ENCODE measurements at regions not wholly inside any gene's neighbourhood (a gene's known extent, or its start where the extent isn't known, plus 50 kb on each side); places are given as distances from the start of the nearest gene placed in this dataset.

DNA sequence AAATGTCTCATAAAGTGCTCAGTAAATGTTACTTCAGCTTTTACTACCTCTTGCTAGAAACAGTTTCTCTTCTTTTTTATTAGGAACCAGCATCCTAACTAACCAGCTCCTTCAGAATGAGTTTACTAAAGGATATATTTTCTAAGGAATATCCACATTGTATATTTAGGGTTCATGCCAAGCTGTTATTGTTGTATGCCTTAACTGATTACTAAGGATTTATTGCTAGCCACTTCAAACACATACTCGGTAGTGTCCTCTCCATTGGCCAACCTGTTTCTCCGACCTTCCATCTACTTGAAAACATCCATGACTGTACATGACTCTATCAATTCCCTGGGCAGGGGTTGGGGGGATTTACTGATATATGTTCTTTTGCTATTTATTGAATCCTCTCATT is 906.3 kb upstream of the SORCS1 start:
- TF ChIP-seq, protein P1, sequence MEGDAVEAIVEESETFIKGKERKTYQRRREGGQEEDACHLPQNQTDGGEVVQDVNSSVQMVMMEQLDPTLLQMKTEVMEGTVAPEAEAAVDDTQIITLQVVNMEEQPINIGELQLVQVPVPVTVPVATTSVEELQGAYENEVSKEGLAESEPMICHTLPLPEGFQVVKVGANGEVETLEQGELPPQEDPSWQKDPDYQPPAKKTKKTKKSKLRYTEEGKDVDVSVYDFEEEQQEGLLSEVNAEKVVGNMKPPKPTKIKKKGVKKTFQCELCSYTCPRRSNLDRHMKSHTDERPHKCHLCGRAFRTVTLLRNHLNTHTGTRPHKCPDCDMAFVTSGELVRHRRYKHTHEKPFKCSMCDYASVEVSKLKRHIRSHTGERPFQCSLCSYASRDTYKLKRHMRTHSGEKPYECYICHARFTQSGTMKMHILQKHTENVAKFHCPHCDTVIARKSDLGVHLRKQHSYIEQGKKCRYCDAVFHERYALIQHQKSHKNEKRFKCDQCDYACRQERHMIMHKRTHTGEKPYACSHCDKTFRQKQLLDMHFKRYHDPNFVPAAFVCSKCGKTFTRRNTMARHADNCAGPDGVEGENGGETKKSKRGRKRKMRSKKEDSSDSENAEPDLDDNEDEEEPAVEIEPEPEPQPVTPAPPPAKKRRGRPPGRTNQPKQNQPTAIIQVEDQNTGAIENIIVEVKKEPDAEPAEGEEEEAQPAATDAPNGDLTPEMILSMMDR (IDR thresholded peaks at IDR 0.05): no peak
- no peak for TF ChIP-seq EZH2 (IDR thresholded peaks at IDR 0.05; ENCODE audit: borderline replicate concordance, insufficient read depth, low read depth, low read length, poor library complexity, severe bottlenecking)

Data from B cell (primary cell).